Ectodermal cell (in vitro differentiated cells): ENCODE measurements at regions not wholly inside any gene's neighbourhood (a gene's known extent, or its start where the extent isn't known, plus 50 kb on each side); places are given as distances from the start of the nearest gene placed in this dataset.

Source experiments
- H3K27ac ChIP-seq: 2 replicates; pipeline ENCODE4 v1.7.0; 2013; ENCODE audit warnings: mild to moderate bottlenecking, low read depth, low read length; ENCODE audit not compliant: insufficient read depth, poor library complexity, severe bottlenecking
- H3K27me3 ChIP-seq: 2 replicates; pipeline ENCODE4 v1.7.0; 2013; ENCODE audit warnings: mild to moderate bottlenecking, low read length; ENCODE audit not compliant: insufficient read depth, control insufficient read depth, poor library complexity, severe bottlenecking
- H3K36me3 ChIP-seq: one replicate; pipeline ENCODE4 v1.7.0; 2013; ENCODE audit warnings: low read length; ENCODE audit not compliant: control insufficient read depth, insufficient read depth
- H3K4me1 ChIP-seq: one replicate; pipeline ENCODE4 v1.7.0; 2013; ENCODE audit warnings: low read length; ENCODE audit not compliant: control insufficient read depth, insufficient read depth
- H3K4me3 ChIP-seq: 2 replicates; pipeline ENCODE4 v1.7.0; 2013; ENCODE audit warnings: low read depth, low read length, control low read depth; ENCODE audit not compliant: insufficient read depth
- H3K9me3 ChIP-seq: 2 replicates; pipeline ENCODE4 v1.7.0; 2013; ENCODE audit warnings: mild to moderate bottlenecking, low read length, moderate library complexity; ENCODE audit not compliant: control insufficient read depth
- WGBS, 2 experiments: methylation state at CpG; one replicate each; pipeline ENCODE4 v1.1.7; 2013; ENCODE audit warnings: missing lambda C conversion rate in 2 of 2; 5-methylcytosine and 5-hydroxymethylcytosine counted together

- Histone ChIP-seq H3K9me3 (no peaks in the 10 kb centered on the region), H3K36me3 (no peaks in the 10 kb centered on the region), H3K27me3 (peaks cover 32% of the 10 kb centered on the region), H3K4me1 (no peaks in the 10 kb centered on the region), H3K27ac (peak overlapping the region; percentile 2), H3K4me3 (no peak overlapping the region)
- WGBS, 2 experiments = 44 to 46% methylated on average over 2 of the region's 2 CpGs
Observed at GRCh38 chr12:107584563-107584962, 101.0 kb upstream of the PWP1 start.

GRCh38 chr12:107586256-107586970 is 99.2 kb upstream of the PWP1 start:
- Histone ChIP-seq H3K4me3 (no peak overlapping the region), H3K9me3 (no peaks in the 10 kb centered on the region), H3K27me3 (peaks cover 13% of the 10 kb centered on the region), H3K27ac (no peak overlapping the region), H3K36me3 (no peaks in the 10 kb centered on the region), H3K4me1 (no peaks in the 10 kb centered on the region)
- 80 to 84% methylated on average over 12 of the region's 12 CpGs for WGBS, 2 experiments

- Histone ChIP-seq H3K27me3 (no peaks in the 10 kb centered on the region), H3K4me3 (no peak overlapping the region), H3K4me1 (no peaks in the 10 kb centered on the region), H3K36me3 (no peaks in the 10 kb centered on the region), H3K9me3 (no peaks in the 10 kb centered on the region), H3K27ac (no peak overlapping the region)
- WGBS, 2 experiments = 86 to 91% methylated on average over 3 of the region's 3 CpGs
Observed at GRCh38 chr12:107590413-107590812, 95.2 kb upstream of the PWP1 start.

GRCh38 chr12:107590814-107591375 is 94.7 kb upstream of the PWP1 start:
- Histone ChIP-seq H3K36me3 (no peaks in the 10 kb centered on the region), H3K4me3 (no peak overlapping the region), H3K9me3 (no peaks in the 10 kb centered on the region), H3K27ac (no peak overlapping the region), H3K27me3 (no peaks in the 10 kb centered on the region), H3K4me1 (no peaks in the 10 kb centered on the region)
- WGBS, 2 experiments = 89 to 94% methylated on average over 2 of the region's 2 CpGs

- Histone ChIP-seq H3K9me3 (no peaks in the 10 kb centered on the region), H3K27me3 (no peaks in the 10 kb centered on the region), H3K27ac (no peak overlapping the region), H3K4me1 (no peaks in the 10 kb centered on the region), H3K36me3 (no peaks in the 10 kb centered on the region), H3K4me3 (no peak overlapping the region)
- 84% methylated on average over 7 of the region's 7 CpGs for WGBS, 2 experiments
Observed at GRCh38 chr12:107593713-107594381, 91.8 kb upstream of the PWP1 start.

- no peak overlapping the region for H3K4me3 ChIP-seq
- H3K36me3 ChIP-seq = no peaks in the 10 kb centered on the region
- no peak overlapping the region for H3K27ac ChIP-seq
- H3K27me3 ChIP-seq = no peaks in the 10 kb centered on the region
- no peaks in the 10 kb centered on the region for H3K9me3 ChIP-seq
- WGBS, 2 experiments = 90 to 98% methylated on average over 3 of the region's 3 CpGs
- H3K4me1 ChIP-seq = no peaks in the 10 kb centered on the region
Observed at GRCh38 chr12:107594995-107595394, 90.6 kb upstream of the PWP1 start.

GRCh38 chr12:107597695-107598410 is 87.7 kb upstream of the PWP1 start:
- no peaks in the 10 kb centered on the region for H3K4me1 ChIP-seq
- H3K4me3 ChIP-seq = no peak overlapping the region
- H3K9me3 ChIP-seq = no peaks in the 10 kb centered on the region
- H3K36me3 ChIP-seq = no peaks in the 10 kb centered on the region
- H3K27me3 ChIP-seq = no peaks in the 10 kb centered on the region
- no peak overlapping the region for H3K27ac ChIP-seq
- WGBS, 2 experiments = 95 to 100% methylated on average over 2 of the region's 2 CpGs

GRCh38 chr12:107598906-107599305 is 86.7 kb upstream of the PWP1 start:
- 91 to 92% methylated on average over 3 of the region's 3 CpGs for WGBS, 2 experiments
- no peaks in the 10 kb centered on the region for H3K9me3 ChIP-seq

GRCh38 chr12:107600581-107601144 is 84.9 kb upstream of the PWP1 start:
- H3K4me3 ChIP-seq = no peak overlapping the region
- H3K36me3 ChIP-seq = no peaks in the 10 kb centered on the region
- H3K9me3 ChIP-seq = no peaks in the 10 kb centered on the region
- H3K27me3 ChIP-seq = no peaks in the 10 kb centered on the region
- no peak overlapping the region for H3K27ac ChIP-seq
- 89 to 92% methylated on average over 4 of the region's 4 CpGs for WGBS, 2 experiments
- H3K4me1 ChIP-seq = no peaks in the 10 kb centered on the region

More at GRCh38 chr12:107598906-107599305, 86.7 kb upstream of the PWP1 start:
- Histone ChIP-seq H3K36me3 (no peaks in the 10 kb centered on the region), H3K4me3 (no peak overlapping the region), H3K27me3 (no peaks in the 10 kb centered on the region), H3K27ac (no peak overlapping the region), H3K4me1 (no peaks in the 10 kb centered on the region)

GRCh38 chr12:107602446-107602845 is 83.2 kb upstream of the PWP1 start:
- H3K27me3 ChIP-seq = no peaks in the 10 kb centered on the region
- H3K4me1 ChIP-seq = no peaks in the 10 kb centered on the region
- H3K9me3 ChIP-seq = no peaks in the 10 kb centered on the region
- no peak overlapping the region for H3K27ac ChIP-seq
- no peaks in the 10 kb centered on the region for H3K36me3 ChIP-seq
- no peak overlapping the region for H3K4me3 ChIP-seq
- WGBS, 2 experiments = 93 to 100% methylated on average over 8 to 9 of the region's 9 CpGs
